ENCODE measurements at regions not wholly inside any gene's neighbourhood (a gene's known extent, or its start where the extent isn't known, plus 50 kb on each side); places are given as distances from the start of the nearest gene placed in this dataset.

DNA sequence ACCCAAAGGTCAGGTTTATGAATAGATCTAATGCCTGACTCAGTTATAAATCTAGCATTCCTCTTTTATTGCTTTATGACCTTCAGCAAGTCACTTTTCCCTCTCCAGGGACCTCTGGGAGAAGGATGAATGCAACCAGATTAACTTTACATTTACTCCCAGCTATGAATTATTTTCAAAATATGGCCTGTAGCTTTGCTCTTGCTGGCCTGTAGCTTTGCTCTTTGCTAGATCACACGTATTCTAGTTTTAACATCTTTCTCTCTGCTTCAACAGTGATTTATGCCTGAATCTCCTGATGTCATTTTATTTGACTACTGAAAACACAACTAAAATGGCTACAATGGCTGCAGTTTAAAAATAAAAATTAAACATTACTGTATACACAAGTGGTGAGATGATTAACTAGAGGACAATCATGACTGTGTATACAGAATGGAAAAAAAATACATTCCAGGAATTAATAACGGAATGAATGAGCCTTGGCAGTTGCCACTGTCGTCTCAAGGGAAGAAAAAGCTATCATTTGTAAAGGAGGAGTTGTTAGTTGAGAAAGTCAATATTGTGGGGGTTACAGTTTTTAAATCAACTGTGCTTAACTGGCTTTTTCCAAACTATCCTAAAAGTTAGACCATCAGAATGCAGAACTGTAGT is 434.5 kb upstream of the GOT2 start:
- ATAC-seq: peak in 1 of 2 experiments; percentile 73; a peak in 3 of 6 replicates
- peak in 1 of 2 experiments; percentile 50 for DNase-seq (ENCODE audit: low read depth in 1 of 2, low spot score in 1 of 2)
- POLR2A ChIA-PET: no interaction called here
- Histone ChIP-seq H3K4me3 (no peak overlapping the region), H3K9me3 (no peaks in the 10 kb centered on the region), H3K4me1 (peaks cover 14% of the 10 kb centered on the region; the same call in 2 of the 3 replicates), H3K4me2 (peak overlapping the region; percentile 50), H3K27ac (peak overlapping the region in 1 of 2 experiments; percentile 12; a peak in 2 of 6 replicates)
- 6% methylated on average over 3 of the region's 3 CpGs for WGBS (ENCODE audit: missing lambda C conversion rate)
- CTCF ChIA-PET: interaction anchor here (1.0 kb wide), 1 partner anchor 10 kb away, joined by 3 read pairs; no protein-coding TSS in a partner anchor
- TF ChIP-seq SMC3 (IDR thresholded peaks at IDR 0.05): no peak
- peak; percentile 59 for TF ChIP-seq GATA3 (IDR thresholded peaks at IDR 0.05; ENCODE audit: borderline replicate concordance)
- TF ChIP-seq, protein P1, sequence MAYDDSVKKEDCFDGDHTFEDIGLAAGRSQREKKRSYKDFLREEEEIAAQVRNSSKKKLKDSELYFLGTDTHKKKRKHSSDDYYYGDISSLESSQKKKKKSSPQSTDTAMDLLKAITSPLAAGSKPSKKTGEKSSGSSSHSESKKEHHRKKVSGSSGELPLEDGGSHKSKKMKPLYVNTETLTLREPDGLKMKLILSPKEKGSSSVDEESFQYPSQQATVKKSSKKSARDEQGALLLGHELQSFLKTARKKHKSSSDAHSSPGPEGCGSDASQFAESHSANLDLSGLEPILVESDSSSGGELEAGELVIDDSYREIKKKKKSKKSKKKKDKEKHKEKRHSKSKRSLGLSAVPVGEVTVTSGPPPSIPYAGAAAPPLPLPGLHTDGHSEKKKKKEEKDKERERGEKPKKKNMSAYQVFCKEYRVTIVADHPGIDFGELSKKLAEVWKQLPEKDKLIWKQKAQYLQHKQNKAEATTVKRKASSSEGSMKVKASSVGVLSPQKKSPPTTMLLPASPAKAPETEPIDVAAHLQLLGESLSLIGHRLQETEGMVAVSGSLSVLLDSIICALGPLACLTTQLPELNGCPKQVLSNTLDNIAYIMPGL (CRISPR knock-in tag; IDR thresholded peaks at IDR 0.05; ENCODE audit: borderline replicate concordance): no peak
- no peak for TF ChIP-seq FOSL2 (IDR thresholded peaks at IDR 0.05)
- peak; percentile 40 for TF ChIP-seq FOSL2 (CRISPR knock-in tag; IDR thresholded peaks at IDR 0.05)
- TF ChIP-seq RNF2 (IDR thresholded peaks at IDR 0.05; ENCODE audit: borderline replicate concordance, low read depth): no peak
- FAIRE-seq: no peak

DNA sequence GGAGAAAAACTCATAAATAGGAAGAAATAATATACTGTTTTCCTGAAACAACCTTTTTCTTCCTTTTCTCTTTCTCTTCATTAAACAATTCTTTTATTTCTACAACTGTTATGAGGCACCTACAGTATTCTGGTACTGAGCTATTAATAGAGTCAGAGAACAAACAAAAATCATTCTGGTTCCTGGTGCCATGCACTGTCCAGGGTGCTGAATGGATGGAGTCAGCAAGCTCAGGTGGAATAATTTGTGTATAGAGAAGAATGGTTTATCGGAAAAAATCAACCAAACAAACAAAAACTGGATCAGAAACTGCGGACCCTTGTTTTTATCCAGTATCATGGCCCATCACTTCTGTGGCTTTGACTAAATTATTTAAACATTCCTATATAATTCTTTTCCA is 430.3 kb upstream of the GOT2 start:
- H3K4me3 ChIP-seq: no peak overlapping the region
- no peak overlapping the region for H3K4me2 ChIP-seq
- ChIA-PET POLR2A (no interaction called here), CTCF (interaction anchor here (1.1 kb wide), 2 partner anchors 15 to 16 kb away, joined by 3 read pairs; no protein-coding TSS in a partner anchor)
- TF ChIP-seq MAZ (IDR thresholded peaks at IDR 0.05; ENCODE audit: borderline replicate concordance, low read depth, low read length) (no peak), EHMT2 (IDR thresholded peaks at IDR 0.05; ENCODE audit: low read depth) (peak; percentile 90), HDAC2 (IDR thresholded peaks at IDR 0.05) (0 out of 2 replicates have a peak, but pooled peaks have one; percentile 44)
- TF ChIP-seq, protein P2, sequence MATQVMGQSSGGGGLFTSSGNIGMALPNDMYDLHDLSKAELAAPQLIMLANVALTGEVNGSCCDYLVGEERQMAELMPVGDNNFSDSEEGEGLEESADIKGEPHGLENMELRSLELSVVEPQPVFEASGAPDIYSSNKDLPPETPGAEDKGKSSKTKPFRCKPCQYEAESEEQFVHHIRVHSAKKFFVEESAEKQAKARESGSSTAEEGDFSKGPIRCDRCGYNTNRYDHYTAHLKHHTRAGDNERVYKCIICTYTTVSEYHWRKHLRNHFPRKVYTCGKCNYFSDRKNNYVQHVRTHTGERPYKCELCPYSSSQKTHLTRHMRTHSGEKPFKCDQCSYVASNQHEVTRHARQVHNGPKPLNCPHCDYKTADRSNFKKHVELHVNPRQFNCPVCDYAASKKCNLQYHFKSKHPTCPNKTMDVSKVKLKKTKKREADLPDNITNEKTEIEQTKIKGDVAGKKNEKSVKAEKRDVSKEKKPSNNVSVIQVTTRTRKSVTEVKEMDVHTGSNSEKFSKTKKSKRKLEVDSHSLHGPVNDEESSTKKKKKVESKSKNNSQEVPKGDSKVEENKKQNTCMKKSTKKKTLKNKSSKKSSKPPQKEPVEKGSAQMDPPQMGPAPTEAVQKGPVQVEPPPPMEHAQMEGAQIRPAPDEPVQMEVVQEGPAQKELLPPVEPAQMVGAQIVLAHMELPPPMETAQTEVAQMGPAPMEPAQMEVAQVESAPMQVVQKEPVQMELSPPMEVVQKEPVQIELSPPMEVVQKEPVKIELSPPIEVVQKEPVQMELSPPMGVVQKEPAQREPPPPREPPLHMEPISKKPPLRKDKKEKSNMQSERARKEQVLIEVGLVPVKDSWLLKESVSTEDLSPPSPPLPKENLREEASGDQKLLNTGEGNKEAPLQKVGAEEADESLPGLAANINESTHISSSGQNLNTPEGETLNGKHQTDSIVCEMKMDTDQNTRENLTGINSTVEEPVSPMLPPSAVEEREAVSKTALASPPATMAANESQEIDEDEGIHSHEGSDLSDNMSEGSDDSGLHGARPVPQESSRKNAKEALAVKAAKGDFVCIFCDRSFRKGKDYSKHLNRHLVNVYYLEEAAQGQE (IDR thresholded peaks at IDR 0.05): peak; percentile 98
- TF ChIP-seq, protein P3, sequence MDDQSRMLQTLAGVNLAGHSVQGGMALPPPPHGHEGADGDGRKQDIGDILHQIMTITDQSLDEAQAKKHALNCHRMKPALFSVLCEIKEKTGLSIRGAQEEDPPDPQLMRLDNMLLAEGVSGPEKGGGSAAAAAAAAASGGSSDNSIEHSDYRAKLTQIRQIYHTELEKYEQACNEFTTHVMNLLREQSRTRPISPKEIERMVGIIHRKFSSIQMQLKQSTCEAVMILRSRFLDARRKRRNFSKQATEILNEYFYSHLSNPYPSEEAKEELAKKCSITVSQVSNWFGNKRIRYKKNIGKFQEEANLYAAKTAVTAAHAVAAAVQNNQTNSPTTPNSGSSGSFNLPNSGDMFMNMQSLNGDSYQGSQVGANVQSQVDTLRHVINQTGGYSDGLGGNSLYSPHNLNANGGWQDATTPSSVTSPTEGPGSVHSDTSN (IDR thresholded peaks at IDR 0.05): no peak
- peak in 1 of 2 experiments; percentile 16 for DNase-seq (ENCODE audit: low read depth in 1 of 2, low spot score in 1 of 2)
- H3K9me3 ChIP-seq: no peaks in the 10 kb centered on the region
- no peak for ATAC-seq
- 22% methylated on average over 2 of the region's 2 CpGs for WGBS (ENCODE audit: missing lambda C conversion rate)
- H3K27ac ChIP-seq: no peak overlapping the region
- H3K4me1 ChIP-seq: peaks cover 14% of the 10 kb centered on the region; the same call in 2 of the 3 replicates
- no peak for FAIRE-seq

DNA sequence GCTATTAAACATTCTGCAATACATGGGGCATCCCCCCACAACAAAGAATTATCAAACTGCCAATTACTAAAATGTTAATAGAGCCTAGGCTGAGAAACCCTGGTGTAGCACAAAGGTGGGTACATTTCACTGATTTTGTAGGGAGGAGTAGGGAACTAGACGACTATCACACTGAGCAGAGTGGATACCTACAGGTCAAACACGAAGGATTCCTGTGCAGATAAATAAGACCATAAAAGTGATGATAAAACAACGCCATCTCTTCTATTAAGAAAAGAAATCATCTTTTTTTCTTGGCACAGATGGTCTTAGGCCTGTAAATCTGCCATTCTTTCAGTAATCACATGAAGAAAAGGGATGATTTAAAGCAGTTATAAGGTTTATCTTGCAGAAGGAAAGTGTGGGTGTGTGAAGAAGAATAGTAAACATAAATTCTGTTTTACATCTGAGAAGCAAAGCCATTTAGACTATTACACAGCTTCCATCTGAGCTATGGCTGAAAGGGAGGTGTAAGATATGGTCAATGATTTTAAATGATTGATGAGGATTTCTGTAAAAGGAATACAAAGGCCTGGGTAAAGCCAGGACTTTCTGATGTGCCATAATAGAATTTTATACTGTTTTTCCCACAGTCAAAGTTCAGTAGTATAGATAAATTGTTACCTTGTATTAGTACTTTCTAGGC is 429.4 kb upstream of the GOT2 start:
- Histone ChIP-seq H3K4me2 (no peak overlapping the region), H3K4me1 (peaks cover 7% of the 10 kb centered on the region; the same call in 2 of the 3 replicates), H3K9me3 (no peaks in the 10 kb centered on the region), H3K4me3 (no peak overlapping the region), H3K27ac (no peak overlapping the region)
- WGBS (ENCODE audit: missing lambda C conversion rate): 24% methylated on average over 3 of the region's 3 CpGs
- no peak for FAIRE-seq
- no peak for DNase-seq (ENCODE audit: low read depth in 1 of 2, low spot score in 1 of 2)
- ChIA-PET CTCF (interaction anchor here (1.1 kb wide), 1 partner anchor 15 kb away, joined by 3 read pairs; no protein-coding TSS in a partner anchor), POLR2A (no interaction called here)
- TF ChIP-seq, protein P2 (IDR thresholded peaks at IDR 0.05): no peak
- TF ChIP-seq ZSCAN20 (CRISPR knock-in tag; IDR thresholded peaks at IDR 0.05) (no peak), RNF2 (IDR thresholded peaks at IDR 0.05; ENCODE audit: borderline replicate concordance, low read depth) (no peak), CBX2 (IDR thresholded peaks at IDR 0.05; ENCODE audit: borderline replicate concordance, low read depth) (no peak), NFE2L2 (conservative IDR thresholded peaks at IDR 0.05; ENCODE audit: low read length) (no peak)
- TF ChIP-seq, protein P4, sequence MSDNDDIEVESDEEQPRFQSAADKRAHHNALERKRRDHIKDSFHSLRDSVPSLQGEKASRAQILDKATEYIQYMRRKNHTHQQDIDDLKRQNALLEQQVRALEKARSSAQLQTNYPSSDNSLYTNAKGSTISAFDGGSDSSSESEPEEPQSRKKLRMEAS (IDR thresholded peaks at IDR 0.05): no peak
- TF ChIP-seq, protein P3 (IDR thresholded peaks at IDR 0.05): no peak
- ATAC-seq: no peak
